Keratinocyte (primary cell): ENCODE measurements at regions not wholly inside any gene's neighbourhood (a gene's known extent, or its start where the extent isn't known, plus 50 kb on each side); places are given as distances from the start of the nearest gene placed in this dataset.

Experiments
- DNase-seq: peaks from one replicate; pipeline ENCODE4 v3.0.0-alpha.2; 2011; ENCODE audit warnings: low read depth, missing footprints, low spot score
- FAIRE-seq: peaks from 2 replicates; lab custom pipeline; 2011; peaks lifted over from hg19 to GRCh38; lab: Jason Lieb, UNC
- H2AFZ ChIP-seq: 2 replicates; pipeline ENCODE4 v1.6.0; 2012; ENCODE audit warnings: low read length, control low read depth, inconsistent platforms; ENCODE audit not compliant: control insufficient read depth
- H3K27ac ChIP-seq: 2 replicates; pipeline ENCODE4 v1.5.1; 2011; ENCODE audit warnings: low read length; ENCODE audit not compliant: control insufficient read depth, insufficient read depth
- H3K27me3 ChIP-seq: 3 replicates; pipeline ENCODE4 v1.6.0; 2011; ENCODE audit warnings: low read length; ENCODE audit not compliant: control insufficient read depth, insufficient read depth; ENCODE audit errors: extremely low read depth
- H3K36me3 ChIP-seq, 2 experiments: 2 replicates in 1 of 2; 3 replicates in 1 of 2; pipeline ENCODE4 v1.5.1; 2011; ENCODE audit warnings: low read length in 2 of 2, mild to moderate bottlenecking in 1 of 2; ENCODE audit not compliant: control insufficient read depth in 2 of 2, insufficient read depth in 2 of 2; ENCODE audit errors: extremely low read depth in 1 of 2
- H3K4me1 ChIP-seq: 3 replicates; pipeline ENCODE4 v1.5.1; 2011; ENCODE audit warnings: low read length; ENCODE audit not compliant: control insufficient read depth, insufficient read depth; ENCODE audit errors: extremely low read depth
- H3K4me2 ChIP-seq: 3 replicates; pipeline ENCODE4 v1.6.0; 2011; ENCODE audit warnings: low read depth, low read length; ENCODE audit not compliant: control insufficient read depth, insufficient read depth; ENCODE audit errors: extremely low read depth
- H3K4me3 ChIP-seq, 3 experiments: fragments of 200-600 bp in 1 of 3; sonication (generic) in 1 of 3; 2 replicates in 2 of 3; 3 replicates in 1 of 3; pipeline ENCODE4 v1.5.1; 2011 to 2016; ENCODE audit warnings: low read length in 3 of 3, mild to moderate bottlenecking in 3 of 3, control low read depth in 2 of 3, inconsistent platforms in 1 of 3, low read depth in 1 of 3, mixed read lengths in 1 of 3, mixed run types in 1 of 3, moderate library complexity in 1 of 3; ENCODE audit not compliant: control insufficient read depth in 2 of 3, insufficient read depth in 2 of 3; ENCODE audit errors: extremely low read depth in 1 of 3
- H3K79me2 ChIP-seq: 2 replicates; pipeline ENCODE4 v1.6.0; 2012; ENCODE audit warnings: low read length; ENCODE audit not compliant: control insufficient read depth, insufficient read depth
- H3K9ac ChIP-seq: 3 replicates; pipeline ENCODE4 v1.6.0; 2011; ENCODE audit warnings: low read length; ENCODE audit not compliant: control insufficient read depth, insufficient read depth; ENCODE audit errors: extremely low read depth
- H3K9me1 ChIP-seq: 3 replicates; pipeline ENCODE4 v1.6.0; 2011; ENCODE audit warnings: low read length; ENCODE audit not compliant: control insufficient read depth, insufficient read depth; ENCODE audit errors: extremely low read depth
- H3K9me3 ChIP-seq: 2 replicates; pipeline ENCODE4 v1.5.1; 2012; ENCODE audit warnings: low read depth, low read length; ENCODE audit not compliant: control insufficient read depth
- H4K20me1 ChIP-seq: 3 replicates; pipeline ENCODE4 v1.6.0; 2011; ENCODE audit warnings: low read length; ENCODE audit not compliant: control insufficient read depth, insufficient read depth; ENCODE audit errors: extremely low read depth
- EZH2 ChIP-seq: IDR thresholded peaks from one replicate; pipeline ENCODE4 v1.6.1; 2012; ENCODE audit warnings: inconsistent platforms, mild to moderate bottlenecking, low read length, moderate library complexity
- dilution Hi-C: fragments of 300-500 bp; cut with MboI; formaldehyde crosslinking; loops from one replicate; pipeline ENCODE4 v1.7.0; 2020; ENCODE audit warnings: low sequenced_read_pairs; ENCODE audit not compliant: extremely low pct_ligation_motif_present
- TF ChIP-seq, protein P1 (sequence below), 3 experiments: IDR thresholded peaks in 1 of 3; conservative IDR thresholded peaks in 1 of 3; optimal IDR thresholded peaks in 1 of 3; 2 replicates in 2 of 3; 3 replicates in 1 of 3; pipeline versions ENCODE3 to v1.5.1; 2011; ENCODE audit warnings: low read length in 3 of 3, mild to moderate bottlenecking in 3 of 3, moderate library complexity in 2 of 3, control low read depth in 1 of 3, inconsistent platforms in 1 of 3; ENCODE audit not compliant: insufficient read depth in 2 of 3; ENCODE audit errors: extremely low read depth in 1 of 3

GRCh38 chr10:131621784-131622624 lies 278.8 kb upstream of the PPP2R2D start:
- TF ChIP-seq EZH2: no peak
- TF ChIP-seq, protein P1, sequence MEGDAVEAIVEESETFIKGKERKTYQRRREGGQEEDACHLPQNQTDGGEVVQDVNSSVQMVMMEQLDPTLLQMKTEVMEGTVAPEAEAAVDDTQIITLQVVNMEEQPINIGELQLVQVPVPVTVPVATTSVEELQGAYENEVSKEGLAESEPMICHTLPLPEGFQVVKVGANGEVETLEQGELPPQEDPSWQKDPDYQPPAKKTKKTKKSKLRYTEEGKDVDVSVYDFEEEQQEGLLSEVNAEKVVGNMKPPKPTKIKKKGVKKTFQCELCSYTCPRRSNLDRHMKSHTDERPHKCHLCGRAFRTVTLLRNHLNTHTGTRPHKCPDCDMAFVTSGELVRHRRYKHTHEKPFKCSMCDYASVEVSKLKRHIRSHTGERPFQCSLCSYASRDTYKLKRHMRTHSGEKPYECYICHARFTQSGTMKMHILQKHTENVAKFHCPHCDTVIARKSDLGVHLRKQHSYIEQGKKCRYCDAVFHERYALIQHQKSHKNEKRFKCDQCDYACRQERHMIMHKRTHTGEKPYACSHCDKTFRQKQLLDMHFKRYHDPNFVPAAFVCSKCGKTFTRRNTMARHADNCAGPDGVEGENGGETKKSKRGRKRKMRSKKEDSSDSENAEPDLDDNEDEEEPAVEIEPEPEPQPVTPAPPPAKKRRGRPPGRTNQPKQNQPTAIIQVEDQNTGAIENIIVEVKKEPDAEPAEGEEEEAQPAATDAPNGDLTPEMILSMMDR (optimal IDR thresholded peaks at IDR 0.05 in 1 of 3, IDR thresholded peaks at IDR 0.05 in 1 of 3, conservative IDR thresholded peaks at IDR 0.05 in 1 of 3; ENCODE audit: extremely low read depth in 1 of 3, insufficient read depth in 2 of 3, low read length in 3 of 3): no peak
- DNase-seq: no peak
- Histone ChIP-seq H3K9ac (no peak overlapping the region), H3K9me1 (no peaks in the 10 kb centered on the region), H2AFZ (no peak overlapping the region), H3K27ac (no peak overlapping the region), H3K4me3 (no peak overlapping the region), H3K27me3 (no peaks in the 10 kb centered on the region), H3K4me2 (no peak overlapping the region), H4K20me1 (no peaks in the 10 kb centered on the region), H3K4me1 (no peaks in the 10 kb centered on the region), H3K79me2 (no peaks in the 10 kb centered on the region), H3K9me3 (peaks cover 3% of the 10 kb centered on the region), H3K36me3 (no peaks in the 10 kb centered on the region)
- FAIRE-seq: no peak
- dilution Hi-C loops: no loop called here

DNA sequence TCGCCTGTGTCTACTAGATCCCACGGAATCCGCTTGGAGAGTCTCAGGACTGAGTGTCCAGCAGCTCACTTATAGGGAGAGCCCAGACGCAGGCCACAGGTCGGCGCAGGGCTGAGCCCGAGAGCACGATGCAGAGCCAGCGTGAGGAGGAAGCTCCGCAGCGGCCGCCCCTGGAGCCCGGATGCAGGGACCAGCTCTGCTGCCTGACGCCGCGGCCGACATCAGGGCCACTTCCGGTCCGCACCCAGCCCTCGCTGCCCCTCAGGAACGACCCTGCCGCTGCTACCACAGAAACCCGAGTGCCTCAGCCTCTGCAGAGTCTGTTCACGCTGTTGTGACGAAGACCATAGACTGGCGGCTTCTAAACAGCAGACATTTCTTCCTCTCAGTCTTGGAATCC lies 275.8 kb upstream of the PPP2R2D start:
- H3K9me3 ChIP-seq: peaks cover 2% of the 10 kb centered on the region
- no peak overlapping the region for H2AFZ ChIP-seq
- no peaks in the 10 kb centered on the region for H3K27me3 ChIP-seq
- H4K20me1 ChIP-seq: no peaks in the 10 kb centered on the region
- H3K36me3 ChIP-seq: no peaks in the 10 kb centered on the region
- no peaks in the 10 kb centered on the region for H3K4me1 ChIP-seq
- FAIRE-seq (no peak), DNase-seq (no peak)
- H3K9ac ChIP-seq: no peak overlapping the region
- no peak overlapping the region for H3K4me3 ChIP-seq
- TF ChIP-seq, protein P1 (optimal IDR thresholded peaks at IDR 0.05 in 1 of 3, IDR thresholded peaks at IDR 0.05 in 1 of 3, conservative IDR thresholded peaks at IDR 0.05 in 1 of 3; ENCODE audit: extremely low read depth in 1 of 3, insufficient read depth in 2 of 3, low read length in 3 of 3): no peak
- no peak for TF ChIP-seq EZH2
- H3K79me2 ChIP-seq: no peaks in the 10 kb centered on the region
- dilution Hi-C loops: no loop called here
- no peaks in the 10 kb centered on the region for H3K9me1 ChIP-seq
- no peak overlapping the region for H3K4me2 ChIP-seq
- H3K27ac ChIP-seq: no peak overlapping the region
